Keratinocyte (primary cell): ENCODE measurements at regions not wholly inside any gene's neighbourhood (a gene's known extent, or its start where the extent isn't known, plus 50 kb on each side); places are given as distances from the start of the nearest gene placed in this dataset.
"Not testable (repeated sequence)": the region's sequence is repeated elsewhere in the genome, so short reads cannot be mapped to it uniquely, and the experiment has no call there.

Source experiments
- DNase-seq: peaks from one replicate; pipeline ENCODE4 v3.0.0-alpha.2; 2011; ENCODE audit warnings: low read depth, missing footprints, low spot score
- FAIRE-seq: peaks from 2 replicates; lab custom pipeline; 2011; peaks lifted over from hg19 to GRCh38; lab: Jason Lieb, UNC
- H2AFZ ChIP-seq: 2 replicates; pipeline ENCODE4 v1.6.0; 2012; ENCODE audit warnings: low read length, control low read depth, inconsistent platforms; ENCODE audit not compliant: control insufficient read depth
- H3K27ac ChIP-seq: 2 replicates; pipeline ENCODE4 v1.5.1; 2011; ENCODE audit warnings: low read length; ENCODE audit not compliant: control insufficient read depth, insufficient read depth
- H3K27me3 ChIP-seq: 3 replicates; pipeline ENCODE4 v1.6.0; 2011; ENCODE audit warnings: low read length; ENCODE audit not compliant: control insufficient read depth, insufficient read depth; ENCODE audit errors: extremely low read depth
- H3K36me3 ChIP-seq, 2 experiments: 2 replicates in 1 of 2; 3 replicates in 1 of 2; pipeline ENCODE4 v1.5.1; 2011; ENCODE audit warnings: low read length in 2 of 2, mild to moderate bottlenecking in 1 of 2; ENCODE audit not compliant: control insufficient read depth in 2 of 2, insufficient read depth in 2 of 2; ENCODE audit errors: extremely low read depth in 1 of 2
- H3K4me1 ChIP-seq: 3 replicates; pipeline ENCODE4 v1.5.1; 2011; ENCODE audit warnings: low read length; ENCODE audit not compliant: control insufficient read depth, insufficient read depth; ENCODE audit errors: extremely low read depth
- H3K4me2 ChIP-seq: 3 replicates; pipeline ENCODE4 v1.6.0; 2011; ENCODE audit warnings: low read depth, low read length; ENCODE audit not compliant: control insufficient read depth, insufficient read depth; ENCODE audit errors: extremely low read depth
- H3K4me3 ChIP-seq, 3 experiments: fragments of 200-600 bp in 1 of 3; sonication (generic) in 1 of 3; 2 replicates in 2 of 3; 3 replicates in 1 of 3; pipeline ENCODE4 v1.5.1; 2011 to 2016; ENCODE audit warnings: low read length in 3 of 3, mild to moderate bottlenecking in 3 of 3, control low read depth in 2 of 3, inconsistent platforms in 1 of 3, low read depth in 1 of 3, mixed read lengths in 1 of 3, mixed run types in 1 of 3, moderate library complexity in 1 of 3; ENCODE audit not compliant: control insufficient read depth in 2 of 3, insufficient read depth in 2 of 3; ENCODE audit errors: extremely low read depth in 1 of 3
- H3K79me2 ChIP-seq: 2 replicates; pipeline ENCODE4 v1.6.0; 2012; ENCODE audit warnings: low read length; ENCODE audit not compliant: control insufficient read depth, insufficient read depth
- H3K9ac ChIP-seq: 3 replicates; pipeline ENCODE4 v1.6.0; 2011; ENCODE audit warnings: low read length; ENCODE audit not compliant: control insufficient read depth, insufficient read depth; ENCODE audit errors: extremely low read depth
- H3K9me1 ChIP-seq: 3 replicates; pipeline ENCODE4 v1.6.0; 2011; ENCODE audit warnings: low read length; ENCODE audit not compliant: control insufficient read depth, insufficient read depth; ENCODE audit errors: extremely low read depth
- H3K9me3 ChIP-seq: 2 replicates; pipeline ENCODE4 v1.5.1; 2012; ENCODE audit warnings: low read depth, low read length; ENCODE audit not compliant: control insufficient read depth
- H4K20me1 ChIP-seq: 3 replicates; pipeline ENCODE4 v1.6.0; 2011; ENCODE audit warnings: low read length; ENCODE audit not compliant: control insufficient read depth, insufficient read depth; ENCODE audit errors: extremely low read depth
- CTCF ChIP-seq, 3 experiments: IDR thresholded peaks in 1 of 3; conservative IDR thresholded peaks in 1 of 3; optimal IDR thresholded peaks in 1 of 3; 2 replicates in 2 of 3; 3 replicates in 1 of 3; pipeline versions ENCODE3 to v1.5.1; 2011; ENCODE audit warnings: low read length in 3 of 3, mild to moderate bottlenecking in 3 of 3, moderate library complexity in 2 of 3, control low read depth in 1 of 3, inconsistent platforms in 1 of 3; ENCODE audit not compliant: insufficient read depth in 2 of 3; ENCODE audit errors: extremely low read depth in 1 of 3
- EZH2 ChIP-seq: IDR thresholded peaks from one replicate; pipeline ENCODE4 v1.6.1; 2012; ENCODE audit warnings: inconsistent platforms, mild to moderate bottlenecking, low read length, moderate library complexity
- dilution Hi-C: fragments of 300-500 bp; cut with MboI; formaldehyde crosslinking; loops from one replicate; pipeline ENCODE4 v1.7.0; 2020; ENCODE audit warnings: low sequenced_read_pairs; ENCODE audit not compliant: extremely low pct_ligation_motif_present

- DNase-seq (no peak), FAIRE-seq (no peak)
- no peaks in the 10 kb centered on the region for H3K4me1 ChIP-seq
- dilution Hi-C loops, result no loop called here
- no peak overlapping the region for H3K9ac ChIP-seq
- H3K4me3 ChIP-seq, result no peak overlapping the region
- no peaks in the 10 kb centered on the region for H4K20me1 ChIP-seq
- no peaks in the 10 kb centered on the region for H3K27me3 ChIP-seq
- no peak overlapping the region for H3K4me2 ChIP-seq
- no peaks in the 10 kb centered on the region for H3K79me2 ChIP-seq
- TF ChIP-seq EZH2 (no peak), CTCF (optimal IDR thresholded peaks at IDR 0.05 in 1 of 3, IDR thresholded peaks at IDR 0.05 in 1 of 3, conservative IDR thresholded peaks at IDR 0.05 in 1 of 3; ENCODE audit: extremely low read depth in 1 of 3, insufficient read depth in 2 of 3, low read length in 3 of 3) (no peak)
- H3K27ac ChIP-seq, result no peak overlapping the region
- H3K9me1 ChIP-seq, result no peaks in the 10 kb centered on the region
- H2AFZ ChIP-seq, result no peak overlapping the region
- H3K36me3 ChIP-seq, result no peaks in the 10 kb centered on the region
- H3K9me3 ChIP-seq, result no peaks in the 10 kb centered on the region
Measured at GRCh38 chr18:22525883-22526282, 108.2 kb upstream of the CTAGE1 start.

- no peak overlapping the region for H3K4me2 ChIP-seq
- no peak overlapping the region for H3K27ac ChIP-seq
- H3K27me3 ChIP-seq, result no peaks in the 10 kb centered on the region
- H4K20me1 ChIP-seq, result no peaks in the 10 kb centered on the region
- H3K4me1 ChIP-seq, result no peaks in the 10 kb centered on the region
- no peak for FAIRE-seq
- no peak overlapping the region for H2AFZ ChIP-seq
- H3K9me3 ChIP-seq, result no peaks in the 10 kb centered on the region
- dilution Hi-C loops, result no loop called here
- no peaks in the 10 kb centered on the region for H3K9me1 ChIP-seq
- no peaks in the 10 kb centered on the region for H3K79me2 ChIP-seq
- no peak for DNase-seq
- TF ChIP-seq EZH2, result no peak
- TF ChIP-seq CTCF (optimal IDR thresholded peaks at IDR 0.05 in 1 of 3, IDR thresholded peaks at IDR 0.05 in 1 of 3, conservative IDR thresholded peaks at IDR 0.05 in 1 of 3; ENCODE audit: extremely low read depth in 1 of 3, insufficient read depth in 2 of 3, low read length in 3 of 3), result no peak
- no peak overlapping the region for H3K4me3 ChIP-seq
- no peak overlapping the region for H3K9ac ChIP-seq
- H3K36me3 ChIP-seq, result no peaks in the 10 kb centered on the region
Measured at GRCh38 chr18:22528291-22528690, 110.6 kb upstream of the CTAGE1 start.

- H3K79me2 ChIP-seq, H3K4me2 ChIP-seq, H3K4me3 ChIP-seq, H3K27me3 ChIP-seq, H3K4me1 ChIP-seq, DNase-seq, H3K9ac ChIP-seq, H2AFZ ChIP-seq, H3K9me3 ChIP-seq, H3K9me1 ChIP-seq, FAIRE-seq, H4K20me1 ChIP-seq, H3K27ac ChIP-seq, H3K36me3 ChIP-seq, dilution Hi-C loops: not testable (repeated sequence)
Measured at GRCh38 chr18:22534706-22535105, 117.0 kb upstream of the CTAGE1 start.
